ENCODE measurements at regions not wholly inside any gene's neighbourhood (a gene's known extent, or its start where the extent isn't known, plus 50 kb on each side); places are given as distances from the start of the nearest gene placed in this dataset.

DNA sequence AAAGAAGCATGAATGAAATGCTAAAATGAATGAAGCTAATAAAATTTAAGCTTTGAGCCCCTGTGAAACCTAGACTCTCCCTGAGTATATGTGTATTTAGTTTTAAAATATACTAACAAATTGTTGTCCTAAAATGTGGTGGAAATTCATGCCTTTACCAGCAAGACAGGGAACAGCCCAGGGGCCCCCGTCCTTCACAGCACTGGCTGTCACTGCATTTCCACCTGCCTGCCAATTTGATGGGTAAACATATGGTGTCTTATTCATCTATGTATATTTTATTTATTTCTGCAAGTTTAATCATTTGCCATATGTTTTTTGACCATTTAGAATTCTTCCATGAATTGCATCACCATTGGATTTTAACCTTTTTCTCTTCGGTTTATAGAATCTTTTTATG, 463.7 kb upstream of the NBEA start:
- DNase-seq = no peak

DNA sequence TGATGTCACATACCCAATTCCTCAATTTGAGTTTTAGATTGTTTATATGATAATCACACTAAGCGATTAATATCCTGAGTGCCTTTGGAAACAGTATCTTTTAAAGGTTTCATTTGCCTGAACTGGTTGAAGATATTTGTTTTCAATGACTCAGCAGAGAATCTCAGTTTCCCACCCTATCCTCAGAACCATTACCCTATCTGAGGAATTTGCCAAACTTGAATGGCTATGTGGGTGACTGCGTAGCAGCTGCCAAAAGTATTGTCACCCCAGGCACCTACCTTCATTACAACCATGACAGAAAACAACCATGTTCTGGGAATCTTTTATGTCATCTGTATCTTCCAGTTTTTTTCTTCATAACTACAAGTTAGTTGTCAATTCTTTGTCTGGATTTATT, 440.1 kb upstream of the NBEA start:
- no peak for DNase-seq

DNA sequence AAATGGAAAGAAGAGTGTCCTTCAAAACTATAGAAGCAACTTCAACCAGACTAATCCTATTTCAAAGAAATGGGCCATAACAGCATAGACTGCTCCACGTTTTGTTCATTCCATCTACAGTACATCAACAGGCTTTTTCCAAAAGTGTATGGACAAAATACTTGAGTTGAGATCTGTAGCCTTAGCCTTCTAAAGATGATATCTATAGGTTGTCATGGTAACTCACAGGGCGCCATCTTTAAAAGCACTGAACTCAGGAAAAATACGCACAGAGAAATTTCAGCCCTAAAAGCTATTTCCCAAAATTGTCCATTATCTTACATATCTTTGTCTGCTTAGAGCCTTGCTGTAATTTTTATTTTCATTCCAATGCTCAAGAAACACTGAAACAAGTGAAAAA, 439.4 kb upstream of the NBEA start:
- no peak for DNase-seq

DNA sequence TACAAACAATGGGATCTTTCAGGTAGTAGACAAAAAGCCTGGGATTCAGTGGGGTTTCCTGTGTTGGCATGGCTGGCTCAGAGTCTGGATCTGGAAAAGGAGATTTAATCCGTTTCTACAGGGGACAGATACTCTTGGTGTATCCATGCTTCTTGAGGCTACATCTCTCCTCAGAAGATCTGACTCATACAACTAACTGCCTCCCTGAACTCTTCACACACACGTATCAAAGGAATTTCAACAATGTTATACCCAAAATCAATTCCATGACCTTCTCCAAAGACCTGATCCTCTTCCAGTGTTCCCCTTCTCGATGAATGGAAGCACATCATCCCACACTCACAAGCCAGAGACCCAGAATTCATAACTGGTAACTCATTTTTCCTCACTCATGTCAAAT, 435.3 kb upstream of the NBEA start:
- DNase-seq = no peak

DNA sequence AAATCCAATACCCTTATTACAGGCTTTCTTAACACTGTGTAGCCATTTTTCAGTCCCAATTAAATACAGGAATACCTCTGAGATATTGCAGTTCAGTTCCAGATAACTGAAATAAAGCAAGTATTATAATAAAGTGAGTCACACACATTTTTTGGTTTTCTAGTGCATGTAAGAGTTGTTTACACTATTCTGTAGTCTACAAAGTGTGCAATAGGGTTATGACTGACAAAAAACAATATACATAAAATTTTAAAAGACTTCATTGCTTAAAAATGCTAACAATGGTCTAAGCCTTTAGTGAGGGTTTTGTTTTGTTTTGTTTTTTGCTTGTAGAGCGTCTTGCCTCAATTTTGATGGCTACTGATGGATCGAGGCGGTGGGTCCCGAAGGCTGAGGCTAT, 434.4 kb upstream of the NBEA start:
- DNase-seq = no peak

DNA sequence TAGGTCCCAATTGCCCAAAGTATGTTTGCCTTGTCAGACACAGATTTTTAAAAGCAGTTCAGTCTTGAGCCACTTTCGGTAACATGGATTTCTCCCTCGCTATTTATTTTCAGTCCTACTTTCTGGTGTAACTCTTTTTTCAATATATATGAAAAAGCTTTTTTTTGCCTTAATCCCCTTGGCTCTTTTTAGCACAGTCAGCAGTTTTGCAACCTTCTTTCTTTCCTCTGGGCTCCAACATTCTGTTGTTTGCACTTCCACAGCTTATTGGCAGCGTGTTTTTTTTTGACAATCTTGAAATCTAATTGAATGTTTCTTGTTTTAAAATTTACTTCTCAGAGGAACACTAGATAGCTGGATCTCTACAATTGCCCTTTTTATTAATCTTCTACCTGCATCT, 429.3 kb upstream of the NBEA start:
- no peak for DNase-seq

DNA sequence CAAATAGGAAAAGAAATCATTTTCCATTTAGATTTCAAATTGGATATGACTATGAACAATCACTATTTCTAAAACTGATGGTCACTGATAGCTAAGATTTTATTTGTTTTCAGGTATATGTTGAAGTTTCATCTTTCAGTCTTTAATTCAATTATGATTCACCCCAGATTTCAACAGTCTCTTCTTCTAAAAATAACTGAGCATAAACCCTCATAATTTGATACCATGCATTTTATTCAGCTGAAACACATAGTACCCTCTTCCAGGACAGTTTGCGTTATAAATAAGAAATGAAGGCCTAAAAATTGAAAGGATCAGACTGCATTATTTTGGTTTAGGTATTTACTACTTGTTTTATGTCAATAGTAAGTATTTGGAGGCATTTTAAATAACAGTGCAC, 428.5 kb upstream of the NBEA start:
- DNase-seq = no peak

DNA sequence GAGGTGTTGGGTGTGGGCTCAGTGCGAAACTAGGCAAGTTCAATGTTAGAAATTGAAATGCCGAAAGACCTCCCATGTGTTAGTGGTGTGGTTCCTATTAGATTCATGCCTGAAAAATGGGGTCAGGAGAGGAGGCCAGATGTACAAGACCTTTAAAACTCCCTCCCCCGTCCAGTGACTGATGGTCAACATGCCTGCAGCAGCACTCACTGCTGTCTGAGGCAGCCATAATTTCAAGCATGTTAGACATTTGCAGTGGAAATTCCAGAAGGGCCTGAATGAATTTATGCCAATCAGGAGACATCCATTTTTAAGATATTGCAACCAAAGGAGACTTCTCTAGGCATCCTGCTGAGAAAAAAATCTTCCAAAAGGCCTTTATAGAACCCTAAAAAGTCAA, 426.9 kb upstream of the NBEA start:
- DNase-seq = no peak

DNA sequence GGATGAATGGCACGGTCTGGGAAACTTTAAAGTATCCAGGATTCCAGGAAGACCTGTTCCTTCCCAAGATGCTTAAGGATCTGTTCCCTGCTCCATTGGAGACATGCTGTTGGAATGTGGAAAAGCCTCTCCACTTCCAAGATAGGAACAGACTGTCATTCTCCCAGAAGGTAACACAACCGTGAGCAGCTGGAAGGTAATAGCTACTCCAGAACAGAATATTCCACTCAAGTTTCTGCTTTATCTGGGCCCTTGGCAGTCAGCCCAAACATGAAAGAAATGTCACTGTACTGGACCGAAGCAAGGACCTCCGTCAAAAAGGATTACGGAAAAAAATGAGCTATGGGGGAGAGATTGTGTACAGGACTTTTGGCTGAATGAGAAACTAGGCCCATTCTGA, 420.9 kb upstream of the NBEA start:
- DNase-seq = no peak

DNA sequence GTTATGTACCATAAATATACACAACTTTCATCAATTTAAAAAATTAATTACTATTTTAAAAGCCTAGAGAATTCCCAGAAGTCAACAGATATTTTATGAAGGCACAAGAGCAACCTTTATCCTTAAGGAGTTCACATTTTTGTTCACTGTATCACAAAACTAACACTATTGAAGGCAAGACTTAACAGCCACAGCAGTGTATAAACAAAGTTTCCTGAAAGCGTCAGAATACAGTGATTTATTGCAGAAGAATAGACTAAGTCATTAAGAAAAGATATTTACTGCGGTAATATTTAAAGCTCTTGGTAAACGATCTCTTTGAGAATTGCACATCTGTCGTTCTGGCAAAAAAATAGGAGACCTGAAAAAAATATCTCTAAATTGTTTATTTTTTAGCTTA, 419.3 kb upstream of the NBEA start:
- DNase-seq = no peak

DNA sequence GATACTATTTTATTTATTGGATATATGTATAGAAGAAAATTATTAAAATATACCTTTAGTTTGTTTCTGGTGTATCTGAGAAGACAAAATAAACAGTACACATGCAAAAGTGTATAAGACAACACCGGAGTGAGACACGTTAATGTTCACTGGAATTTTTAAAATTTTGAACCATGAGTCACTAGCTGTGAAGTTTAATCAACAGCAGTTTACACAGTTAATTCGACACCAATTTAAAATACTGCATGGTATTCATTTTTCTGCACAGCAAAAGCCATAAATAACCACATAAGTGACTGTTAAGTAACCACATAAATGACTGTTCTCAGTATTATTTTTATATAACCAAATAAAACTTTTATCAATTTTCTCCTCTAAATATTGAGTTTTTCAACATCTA, 418.7 kb upstream of the NBEA start:
- no peak for DNase-seq

DNA sequence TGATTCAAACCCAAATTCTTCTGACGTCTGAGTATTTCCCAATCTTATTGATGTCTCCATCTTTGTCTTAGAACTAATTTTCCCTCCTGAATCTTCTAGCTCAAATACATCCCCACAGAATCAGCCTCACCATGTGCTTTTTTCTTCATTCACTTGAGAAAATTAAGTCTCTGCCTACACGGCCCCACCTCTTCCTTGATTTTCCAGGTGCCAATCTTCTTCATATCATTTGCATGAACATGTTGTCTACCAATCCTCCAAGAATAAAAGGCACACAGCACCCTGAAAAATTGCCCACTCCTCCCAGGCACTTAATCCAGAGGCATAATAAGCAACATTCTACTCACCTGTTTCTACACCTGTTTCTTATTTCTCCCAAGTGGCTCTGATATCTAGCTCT, 408.1 kb upstream of the NBEA start:
- no peak for DNase-seq

DNA sequence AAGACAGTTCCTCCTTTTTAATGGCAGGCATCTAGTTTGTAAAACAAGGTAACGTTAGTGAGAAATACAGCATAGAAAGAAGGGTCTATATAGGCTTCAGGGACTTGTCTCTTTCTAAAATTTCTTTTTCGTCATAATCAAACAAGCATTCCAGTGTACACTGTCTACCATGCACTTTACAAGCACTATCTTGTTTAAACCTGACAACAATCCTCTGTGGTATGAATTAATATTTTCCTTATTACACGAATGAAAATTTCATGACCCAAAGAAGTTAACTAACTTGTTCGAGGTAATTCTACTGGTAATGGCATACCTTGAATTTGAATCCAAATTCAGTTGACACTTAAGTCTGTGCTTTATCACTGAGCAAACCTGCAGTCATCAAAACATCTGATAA, 399.7 kb upstream of the NBEA start:
- no peak for DNase-seq

DNA sequence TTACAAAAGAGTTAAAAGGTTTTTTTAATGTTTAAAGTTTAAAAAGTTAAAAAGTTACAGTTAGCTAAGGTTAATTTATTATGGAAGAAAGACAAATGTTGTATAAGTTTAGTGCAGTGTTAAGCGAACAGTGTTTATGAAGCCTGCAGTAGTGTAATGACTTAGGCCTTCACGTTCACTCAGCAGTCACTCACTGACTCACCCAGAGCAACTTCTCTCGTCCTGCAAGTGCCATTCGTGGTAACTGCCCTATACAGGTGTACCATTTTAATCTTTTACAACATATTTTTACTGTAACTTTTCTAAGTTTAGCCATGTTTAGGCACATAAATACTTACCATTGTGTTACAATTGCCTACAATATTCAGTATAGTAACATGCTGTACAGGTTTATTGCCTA, 398.2 kb upstream of the NBEA start:
- no peak for DNase-seq

DNA sequence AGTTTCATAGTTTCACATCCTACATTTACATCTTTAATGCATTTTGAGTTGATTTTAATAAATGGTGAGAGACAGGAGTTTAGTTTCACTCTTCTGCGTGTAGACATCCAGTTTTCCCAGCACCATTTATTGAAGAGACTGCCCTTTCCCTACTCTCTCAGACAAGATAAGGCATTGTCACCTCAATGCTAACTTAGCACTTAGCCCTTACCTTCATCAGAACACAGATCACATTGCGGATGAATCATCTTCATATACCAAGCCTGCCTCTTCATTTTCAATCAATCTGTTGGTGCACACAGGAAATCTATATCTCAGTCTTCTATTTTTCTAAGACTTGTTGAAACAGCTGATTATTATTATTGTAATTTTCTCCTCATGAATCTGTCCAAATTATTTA, 396.6 kb upstream of the NBEA start:
- no peak for DNase-seq

DNA sequence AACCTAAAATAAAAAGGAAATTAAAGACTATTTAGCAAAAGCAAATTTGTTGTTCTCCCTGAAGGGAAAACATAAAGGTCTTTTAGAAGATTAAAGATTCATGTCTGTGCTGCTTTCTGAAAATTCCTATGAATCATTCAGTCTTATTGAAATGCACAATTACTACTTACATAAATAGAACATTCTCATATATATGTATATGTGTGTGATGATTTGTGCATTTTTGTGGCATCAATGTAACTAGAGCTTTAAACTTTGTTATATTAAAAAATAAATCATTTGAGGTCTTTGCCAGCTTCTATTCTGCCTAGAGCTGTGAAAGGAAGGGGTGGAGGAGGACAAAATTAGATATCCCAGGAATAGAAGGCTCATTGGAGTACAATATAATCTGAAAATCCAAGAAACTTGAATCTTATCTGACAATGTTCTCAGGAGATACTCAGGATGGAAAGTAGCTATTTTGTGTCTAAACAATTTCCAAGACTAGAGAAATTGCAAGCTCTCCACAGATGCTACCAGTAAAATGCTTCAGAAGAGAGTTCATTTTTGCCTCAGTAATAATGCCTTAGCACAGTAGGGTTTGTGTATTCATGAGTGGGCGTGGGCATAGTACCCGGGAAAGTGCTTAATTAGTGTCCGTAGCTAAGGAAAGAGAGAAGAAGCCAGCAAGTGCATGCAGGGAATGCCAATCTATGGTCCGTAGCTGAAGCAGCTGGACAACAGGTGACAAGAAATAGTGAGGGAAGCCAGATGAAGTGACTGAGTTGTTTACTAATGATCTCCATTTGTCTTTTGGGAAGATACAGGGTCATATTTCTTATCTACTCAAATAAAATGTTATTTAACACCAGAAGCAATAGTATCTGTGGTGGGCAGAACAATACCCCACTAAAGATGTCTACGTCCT, 395.5 kb upstream of the NBEA start:
- no peak for DNase-seq

DNA sequence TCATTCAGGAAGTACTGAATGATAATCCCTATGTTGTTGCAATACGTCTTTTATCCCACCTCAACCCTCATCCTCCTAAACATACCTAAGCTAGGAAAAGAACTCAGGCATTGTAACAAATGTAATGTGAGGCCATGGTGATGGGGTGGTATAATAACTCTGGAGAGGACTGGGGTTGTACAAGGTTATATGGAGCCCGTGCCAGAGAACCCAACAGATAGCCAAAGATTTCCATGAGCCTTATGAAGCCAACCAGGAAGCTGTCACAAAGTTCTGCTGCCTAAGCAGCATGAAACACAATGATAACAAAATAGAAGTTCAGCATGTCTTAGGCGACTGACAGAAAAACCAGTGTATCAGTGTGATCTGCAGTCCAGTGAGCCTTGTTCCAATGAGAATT, 394.1 kb upstream of the NBEA start:
- no peak for DNase-seq

DNA sequence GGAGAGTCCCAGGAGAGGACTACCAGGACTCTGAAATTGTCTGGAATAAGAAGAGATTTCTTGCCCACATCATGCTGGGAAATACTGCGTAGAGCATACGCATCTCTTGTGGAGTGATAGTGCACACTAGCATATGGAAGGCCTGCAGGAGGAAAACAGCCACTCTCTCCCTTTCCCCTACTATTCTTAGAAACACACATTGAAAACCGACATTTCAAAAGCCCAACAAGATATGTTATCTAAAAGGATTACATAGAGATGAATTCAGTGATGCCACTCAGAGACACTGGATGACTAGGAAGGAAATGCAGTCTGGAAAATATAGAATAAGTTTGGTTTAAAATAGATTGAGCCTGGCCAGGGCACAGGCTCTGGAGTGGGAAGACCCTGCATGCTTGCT, 388.7 kb upstream of the NBEA start:
- no peak for DNase-seq

DNA sequence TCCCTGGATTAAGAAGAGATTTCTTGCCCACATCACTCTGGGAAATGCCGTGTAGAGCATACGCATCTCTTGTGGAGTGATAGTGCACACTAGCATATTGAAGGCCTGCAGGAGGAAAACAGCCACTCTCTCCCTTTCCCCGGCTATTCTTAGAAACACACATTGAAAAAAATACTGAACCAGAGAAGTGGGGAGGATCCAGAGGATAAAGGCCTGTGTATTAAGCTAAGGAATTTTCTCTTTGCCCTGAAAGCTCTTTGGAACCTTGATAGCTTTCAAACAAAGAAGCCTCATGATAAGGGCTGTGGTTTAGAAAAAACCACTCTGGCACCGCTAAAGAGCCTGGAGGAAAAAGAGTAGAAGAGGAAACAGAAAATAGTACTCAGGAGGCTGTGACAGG, 386.1 kb upstream of the NBEA start:
- DNase-seq = no peak

DNA sequence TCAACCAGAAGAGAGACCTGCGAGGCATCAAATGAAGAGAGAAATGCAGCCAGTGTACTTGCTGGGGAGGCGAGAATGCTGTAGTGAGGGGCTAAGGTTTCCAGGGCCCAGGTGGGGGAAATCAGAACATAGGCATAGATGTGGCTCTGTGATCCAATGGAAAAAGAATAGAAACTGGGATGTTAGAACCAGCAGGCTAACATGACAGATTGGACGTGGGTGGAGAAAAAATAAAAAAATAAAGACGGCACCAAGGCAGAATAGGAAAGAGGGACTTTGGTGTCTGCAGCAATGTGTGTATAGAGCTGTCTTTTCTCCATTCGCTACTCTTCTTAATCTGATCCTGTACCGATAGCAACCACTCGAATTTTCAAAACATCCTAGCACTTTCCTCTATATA, 381.0 kb upstream of the NBEA start:
- DNase-seq = no peak

DNA sequence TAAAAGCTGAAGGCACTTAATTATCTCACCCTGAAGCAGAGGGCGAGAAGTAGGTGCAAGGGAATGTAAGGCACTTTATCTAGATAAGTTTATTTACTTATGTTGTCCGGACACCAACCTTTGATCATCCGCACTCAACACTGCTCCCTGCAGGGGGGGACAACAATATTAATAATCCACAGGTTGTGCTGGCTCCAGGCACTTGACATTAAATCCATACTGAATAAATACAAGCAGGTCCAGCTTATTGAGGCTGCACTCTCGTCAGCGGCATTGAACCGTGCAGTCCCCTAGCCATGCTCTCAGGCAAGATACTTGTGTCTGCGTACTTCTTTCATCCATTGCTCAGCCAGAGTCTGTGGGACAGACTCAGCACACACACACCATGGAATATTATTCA, 374.5 kb upstream of the NBEA start:
- DNase-seq = no peak

DNA sequence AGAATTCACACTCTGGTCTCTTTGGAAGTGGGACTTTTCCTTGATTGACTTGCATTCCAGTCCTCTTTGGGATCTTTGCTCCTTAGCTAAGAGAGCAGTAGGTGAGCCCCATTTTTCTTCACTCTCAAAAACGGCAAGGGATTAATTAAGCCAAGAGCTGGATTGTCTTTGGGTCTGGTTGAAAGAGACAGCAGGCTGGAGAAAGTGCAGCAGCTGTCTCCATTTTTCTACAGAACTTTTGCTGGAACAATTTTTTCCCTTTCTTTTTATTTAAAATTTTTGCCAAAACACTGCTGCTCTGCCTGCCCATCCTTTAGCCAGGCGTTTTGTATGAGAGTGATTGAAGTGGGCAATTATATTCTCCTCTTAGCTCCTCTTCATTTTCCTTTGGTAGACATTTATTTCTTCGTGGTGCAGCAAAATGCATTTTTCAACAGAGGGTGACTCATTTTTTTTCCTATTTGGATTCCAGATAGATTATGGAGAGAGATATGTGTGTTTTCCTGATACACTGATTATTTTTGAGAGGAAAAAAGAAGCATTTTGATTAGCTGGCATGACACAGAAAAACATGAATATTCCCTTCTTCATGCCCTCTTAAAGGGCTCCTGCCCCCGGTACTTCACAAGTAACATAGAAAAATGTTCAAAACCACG, 371.2 kb upstream of the NBEA start:
- no peak for DNase-seq

DNA sequence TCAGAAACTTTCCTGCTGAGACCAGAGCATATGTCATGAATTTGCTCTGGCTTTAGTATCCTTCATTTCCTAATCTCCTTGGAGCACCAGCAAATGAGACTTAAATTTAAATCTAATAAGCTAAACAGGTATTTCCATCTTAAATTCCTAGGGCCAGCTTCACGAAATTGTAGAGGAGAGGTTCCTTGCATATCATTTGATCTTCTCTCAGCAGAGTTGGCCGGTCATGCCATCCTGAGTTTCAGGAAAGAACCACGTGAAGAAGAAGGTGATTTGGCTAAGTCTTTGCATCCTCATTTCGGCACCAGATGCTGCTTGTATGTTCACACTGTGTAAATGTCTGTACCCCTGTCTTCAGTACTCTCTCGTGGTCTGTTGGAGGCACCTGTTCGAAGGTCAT, 370.4 kb upstream of the NBEA start:
- DNase-seq = no peak

DNA sequence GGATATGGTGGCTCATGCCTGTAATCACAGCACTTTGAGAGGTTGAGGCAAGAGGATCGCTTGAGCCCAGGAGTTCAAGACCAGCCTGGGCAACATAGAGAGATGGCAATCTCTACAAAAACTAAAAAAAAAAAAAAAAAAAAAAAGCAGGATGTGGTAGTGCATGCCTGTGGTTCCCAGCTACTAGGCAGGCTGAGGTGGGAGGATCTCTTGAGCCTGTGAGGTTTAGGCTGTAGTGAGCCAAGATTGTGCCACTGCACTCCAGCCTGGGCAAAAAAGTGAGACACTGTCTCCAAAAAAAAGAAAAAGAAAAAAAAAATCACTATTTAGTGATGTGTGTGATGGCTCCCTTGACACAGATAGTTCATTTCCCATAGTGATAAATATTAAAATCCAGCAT, 365.0 kb upstream of the NBEA start:
- DNase-seq = no peak

DNA sequence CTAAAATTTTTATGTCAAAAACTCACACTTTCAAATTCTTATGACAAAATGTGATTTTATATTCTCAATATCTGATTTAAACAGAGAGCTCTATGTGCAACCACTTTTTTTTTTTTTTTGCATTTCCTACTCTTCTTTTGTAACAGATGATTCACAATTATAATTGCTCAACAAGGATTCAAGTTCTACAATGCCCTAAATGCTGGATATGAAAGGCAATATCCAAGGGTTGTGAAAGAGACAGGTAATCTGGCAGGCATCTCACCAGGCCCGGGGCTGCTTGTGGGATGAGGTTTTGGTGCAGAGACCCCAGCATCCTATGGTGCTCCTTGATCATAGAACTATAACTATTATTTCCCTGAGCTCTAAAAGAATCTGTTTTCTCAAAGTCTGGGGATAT, 363.6 kb upstream of the NBEA start:
- DNase-seq = no peak

Measured in cerebellar nuclear complex (tissue), 1 donor.